ENCODE measurements at regions not wholly inside any gene's neighbourhood (a gene's known extent, or its start where the extent isn't known, plus 50 kb on each side); places are given as distances from the start of the nearest gene placed in this dataset.

DNA sequence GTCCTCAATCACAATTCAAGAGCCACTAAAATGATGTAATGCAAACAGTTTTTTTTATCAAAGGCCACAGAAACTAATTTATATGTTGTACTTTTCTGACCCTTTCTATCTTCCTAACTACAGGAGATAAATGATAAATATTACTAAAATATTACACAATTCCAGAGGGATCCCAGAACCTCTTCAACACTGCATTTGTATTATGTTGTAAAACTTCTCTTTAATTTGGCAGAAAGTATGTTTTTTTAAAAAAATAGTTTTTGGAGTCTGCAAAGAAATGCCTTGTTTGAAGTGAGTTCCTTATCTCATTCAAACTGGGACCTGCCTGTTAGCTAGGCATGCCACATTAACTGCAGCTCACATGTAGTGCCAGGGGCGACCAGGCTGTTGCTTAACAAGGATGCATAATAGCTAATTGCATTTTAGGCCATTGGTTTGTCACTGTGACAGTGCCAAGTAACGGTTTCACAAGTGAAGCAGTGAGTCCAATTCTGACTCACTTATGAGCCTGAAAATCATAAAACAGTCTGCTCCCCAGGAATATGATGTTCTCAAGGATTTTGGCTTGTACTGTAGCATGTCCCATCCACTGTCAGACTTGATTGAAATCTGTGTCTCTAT, 266.9 kb downstream of the KTN1 start:
- TF ChIP-seq, protein P1, sequence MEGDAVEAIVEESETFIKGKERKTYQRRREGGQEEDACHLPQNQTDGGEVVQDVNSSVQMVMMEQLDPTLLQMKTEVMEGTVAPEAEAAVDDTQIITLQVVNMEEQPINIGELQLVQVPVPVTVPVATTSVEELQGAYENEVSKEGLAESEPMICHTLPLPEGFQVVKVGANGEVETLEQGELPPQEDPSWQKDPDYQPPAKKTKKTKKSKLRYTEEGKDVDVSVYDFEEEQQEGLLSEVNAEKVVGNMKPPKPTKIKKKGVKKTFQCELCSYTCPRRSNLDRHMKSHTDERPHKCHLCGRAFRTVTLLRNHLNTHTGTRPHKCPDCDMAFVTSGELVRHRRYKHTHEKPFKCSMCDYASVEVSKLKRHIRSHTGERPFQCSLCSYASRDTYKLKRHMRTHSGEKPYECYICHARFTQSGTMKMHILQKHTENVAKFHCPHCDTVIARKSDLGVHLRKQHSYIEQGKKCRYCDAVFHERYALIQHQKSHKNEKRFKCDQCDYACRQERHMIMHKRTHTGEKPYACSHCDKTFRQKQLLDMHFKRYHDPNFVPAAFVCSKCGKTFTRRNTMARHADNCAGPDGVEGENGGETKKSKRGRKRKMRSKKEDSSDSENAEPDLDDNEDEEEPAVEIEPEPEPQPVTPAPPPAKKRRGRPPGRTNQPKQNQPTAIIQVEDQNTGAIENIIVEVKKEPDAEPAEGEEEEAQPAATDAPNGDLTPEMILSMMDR (conservative IDR thresholded peaks at IDR 0.05; ENCODE audit: low read depth in 2 of 2): no peak
- TF ChIP-seq REST (IDR thresholded peaks at IDR 0.05; ENCODE audit: unreplicated experiment) (no peak), EZH2 (IDR thresholded peaks at IDR 0.05; ENCODE audit: low read depth, unreplicated experiment) (no peak), NANOG (IDR thresholded peaks at IDR 0.05; ENCODE audit: borderline replicate concordance) (no peak), POLR2AphosphoS5 (IDR thresholded peaks at IDR 0.05; ENCODE audit: low read depth) (no peak), EZH2phosphoT487 (IDR thresholded peaks at IDR 0.05; ENCODE audit: unreplicated experiment) (no peak), STAT1 (IDR thresholded peaks at IDR 0.05; ENCODE audit: unreplicated experiment) (no peak), CREB1 (CRISPR knock-in tag; IDR thresholded peaks at IDR 0.05; ENCODE audit: low read depth) (no peak)
- TF ChIP-seq, protein P2, sequence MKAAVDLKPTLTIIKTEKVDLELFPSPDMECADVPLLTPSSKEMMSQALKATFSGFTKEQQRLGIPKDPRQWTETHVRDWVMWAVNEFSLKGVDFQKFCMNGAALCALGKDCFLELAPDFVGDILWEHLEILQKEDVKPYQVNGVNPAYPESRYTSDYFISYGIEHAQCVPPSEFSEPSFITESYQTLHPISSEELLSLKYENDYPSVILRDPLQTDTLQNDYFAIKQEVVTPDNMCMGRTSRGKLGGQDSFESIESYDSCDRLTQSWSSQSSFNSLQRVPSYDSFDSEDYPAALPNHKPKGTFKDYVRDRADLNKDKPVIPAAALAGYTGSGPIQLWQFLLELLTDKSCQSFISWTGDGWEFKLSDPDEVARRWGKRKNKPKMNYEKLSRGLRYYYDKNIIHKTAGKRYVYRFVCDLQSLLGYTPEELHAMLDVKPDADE (IDR thresholded peaks at IDR 0.05): no peak

Data from GM23338 (cell line).